ENCODE measurements at regions not wholly inside any gene's neighbourhood (a gene's known extent, or its start where the extent isn't known, plus 50 kb on each side); places are given as distances from the start of the nearest gene placed in this dataset.

DNA sequence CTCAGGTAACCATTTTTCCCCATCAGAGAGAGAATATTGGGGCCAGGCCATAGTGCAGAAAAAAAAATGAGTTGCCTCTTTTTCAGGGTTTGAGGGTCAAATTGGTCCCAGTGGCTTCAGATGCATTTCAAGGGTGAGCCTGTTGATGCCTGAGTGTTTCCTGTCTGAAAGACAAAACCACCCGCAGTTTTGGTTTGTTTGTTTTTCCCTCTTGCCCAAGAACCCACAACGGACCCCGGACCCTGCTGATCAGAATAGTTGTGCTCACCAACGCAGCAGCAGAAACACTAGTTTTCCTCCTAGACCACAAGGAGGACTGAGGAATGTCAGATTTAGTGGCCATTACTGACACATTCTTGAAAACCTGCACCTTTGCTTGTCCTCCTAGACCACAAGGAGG is 1433.1 kb downstream of the PLA2G4A start:
- Histone ChIP-seq H3K4me2 (ENCODE audit: low read length) (no peak overlapping the region), H3K56ac (ENCODE audit: low read length) (no peak overlapping the region), H2AK5ac (ENCODE audit: low read length) (no peak overlapping the region), H4K5ac (ENCODE audit: low read length) (no peak overlapping the region), H3K27ac (ENCODE audit: low read depth, low read length) (no peak overlapping the region), H2BK5ac (ENCODE audit: low read length) (no peak overlapping the region), H2BK15ac (replicated peaks; ENCODE audit: low read depth) (no peak overlapping the region), H3K18ac (ENCODE audit: low read length) (no peak overlapping the region), H3K4me1 (ENCODE audit: control insufficient read depth, low read depth, low read length) (no peaks in the 10 kb centered on the region), H3K23ac (ENCODE audit: low read length) (no peak overlapping the region), H2BK120ac (ENCODE audit: low read depth, low read length) (no peak overlapping the region), H4K8ac (ENCODE audit: low read depth, low read length) (no peak overlapping the region), H3K79me2 (ENCODE audit: control insufficient read depth, insufficient read depth, low read length) (no peaks in the 10 kb centered on the region), H3K79me1 (ENCODE audit: low read length) (no peaks in the 10 kb centered on the region), H3K36me3 (ENCODE audit: control insufficient read depth, insufficient read depth, low read length) (no peaks in the 10 kb centered on the region), H3K27me3 (ENCODE audit: insufficient read depth, low read length, poor library complexity) (no peaks in the 10 kb centered on the region), H3K4ac (ENCODE audit: low read depth, low read length) (no peak overlapping the region), H3K9ac (ENCODE audit: low read length) (no peak overlapping the region), H3K4me3 (ENCODE audit: low read length) (no peak overlapping the region)
- DNase-seq, result no peak
- WGBS (ENCODE audit: extremely low coverage, insufficient coverage, low lambda C conversion rate), result no CpG with 5 or more reads among the region's 4 CpGs

DNA sequence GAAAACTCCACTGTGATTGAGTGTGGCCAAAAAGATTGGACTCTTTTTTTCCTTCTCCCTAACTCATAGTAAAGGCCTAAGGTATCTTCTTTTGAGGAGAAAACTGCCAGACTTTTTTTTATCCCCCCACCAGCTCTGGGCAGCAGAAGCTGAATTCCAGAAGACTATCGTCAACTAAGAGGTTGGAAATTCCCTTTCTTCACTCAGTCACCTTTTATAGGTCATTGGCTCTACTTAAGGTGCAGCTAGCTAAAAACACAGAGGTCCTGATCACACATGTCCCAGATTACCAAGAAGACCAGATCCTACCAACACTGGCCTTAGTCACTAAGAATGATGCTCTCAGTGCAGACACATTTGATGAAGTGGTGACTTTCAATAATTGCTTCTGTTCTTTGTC is 1441.2 kb downstream of the PLA2G4A start:
- no peak overlapping the region for H3K23ac ChIP-seq (ENCODE audit: low read length)
- no peak overlapping the region for H3K4ac ChIP-seq (ENCODE audit: low read depth, low read length)
- H3K9ac ChIP-seq (ENCODE audit: low read length), result no peak overlapping the region
- no peaks in the 10 kb centered on the region for H3K79me1 ChIP-seq (ENCODE audit: low read length)
- DNase-seq, result no peak
- H3K36me3 ChIP-seq (ENCODE audit: control insufficient read depth, insufficient read depth, low read length), result no peaks in the 10 kb centered on the region
- H3K4me2 ChIP-seq (ENCODE audit: low read length), result no peak overlapping the region
- H3K79me2 ChIP-seq (ENCODE audit: control insufficient read depth, insufficient read depth, low read length), result no peaks in the 10 kb centered on the region
- H2AK5ac ChIP-seq (ENCODE audit: low read length), result no peak overlapping the region
- H4K5ac ChIP-seq (ENCODE audit: low read length), result no peak overlapping the region
- H2BK15ac ChIP-seq (replicated peaks; ENCODE audit: low read depth), result no peak overlapping the region
- H3K27ac ChIP-seq (ENCODE audit: low read depth, low read length), result no peak overlapping the region
- H3K27me3 ChIP-seq (ENCODE audit: insufficient read depth, low read length, poor library complexity), result no peaks in the 10 kb centered on the region
- no peak overlapping the region for H4K8ac ChIP-seq (ENCODE audit: low read depth, low read length)
- H3K18ac ChIP-seq (ENCODE audit: low read length), result no peak overlapping the region
- no peak overlapping the region for H3K4me3 ChIP-seq (ENCODE audit: low read length)
- H3K4me1 ChIP-seq (ENCODE audit: control insufficient read depth, low read depth, low read length), result no peaks in the 10 kb centered on the region
- no peak overlapping the region for H2BK120ac ChIP-seq (ENCODE audit: low read depth, low read length)
- WGBS (ENCODE audit: extremely low coverage, insufficient coverage, low lambda C conversion rate), result no CpG with 5 or more reads among the region's 1 CpG
- no peak overlapping the region for H3K56ac ChIP-seq (ENCODE audit: low read length)
- no peak overlapping the region for H2BK5ac ChIP-seq (ENCODE audit: low read length)

DNA sequence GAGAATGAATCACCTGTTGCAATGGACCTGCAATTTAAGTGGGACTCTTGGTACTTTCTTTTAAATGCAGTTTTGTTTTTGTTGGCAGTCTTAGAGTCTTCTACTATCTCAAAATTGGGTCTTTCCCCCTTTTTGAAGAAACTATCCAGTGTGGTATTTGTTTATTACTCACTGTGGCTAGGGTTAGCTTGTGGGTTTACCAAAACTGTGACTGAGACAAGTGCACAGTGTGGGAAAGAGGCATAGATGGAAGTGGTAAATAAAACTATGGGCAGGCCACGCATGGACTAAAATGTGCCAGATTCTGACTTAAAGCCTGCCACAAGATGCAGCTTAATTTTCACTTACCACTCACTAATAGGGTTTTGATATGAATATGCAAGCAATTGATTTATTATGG is 1441.7 kb downstream of the PLA2G4A start:
- Histone ChIP-seq H3K4ac (ENCODE audit: low read depth, low read length) (no peak overlapping the region), H2AK5ac (ENCODE audit: low read length) (no peak overlapping the region), H3K36me3 (ENCODE audit: control insufficient read depth, insufficient read depth, low read length) (no peaks in the 10 kb centered on the region), H3K4me3 (ENCODE audit: low read length) (no peak overlapping the region), H4K8ac (ENCODE audit: low read depth, low read length) (no peak overlapping the region), H3K9ac (ENCODE audit: low read length) (no peak overlapping the region), H3K27me3 (ENCODE audit: insufficient read depth, low read length, poor library complexity) (no peaks in the 10 kb centered on the region), H2BK5ac (ENCODE audit: low read length) (no peak overlapping the region), H2BK15ac (replicated peaks; ENCODE audit: low read depth) (no peak overlapping the region), H4K5ac (ENCODE audit: low read length) (no peak overlapping the region), H2BK120ac (ENCODE audit: low read depth, low read length) (no peak overlapping the region), H3K18ac (ENCODE audit: low read length) (no peak overlapping the region), H3K79me1 (ENCODE audit: low read length) (no peaks in the 10 kb centered on the region), H3K4me1 (ENCODE audit: control insufficient read depth, low read depth, low read length) (no peaks in the 10 kb centered on the region), H3K79me2 (ENCODE audit: control insufficient read depth, insufficient read depth, low read length) (no peaks in the 10 kb centered on the region), H3K23ac (ENCODE audit: low read length) (no peak overlapping the region), H3K56ac (ENCODE audit: low read length) (no peak overlapping the region), H3K4me2 (ENCODE audit: low read length) (no peak overlapping the region), H3K27ac (ENCODE audit: low read depth, low read length) (no peak overlapping the region)
- DNase-seq, result no peak
- no CpG with 5 or more reads among the region's 1 CpG for WGBS (ENCODE audit: extremely low coverage, insufficient coverage, low lambda C conversion rate)

- H4K5ac ChIP-seq (ENCODE audit: low read length), result no peak overlapping the region
- no peak overlapping the region for H3K18ac ChIP-seq (ENCODE audit: low read length)
- H3K27ac ChIP-seq (ENCODE audit: low read depth, low read length), result no peak overlapping the region
- H3K79me2 ChIP-seq (ENCODE audit: control insufficient read depth, insufficient read depth, low read length), result no peaks in the 10 kb centered on the region
- no peak overlapping the region for H3K4ac ChIP-seq (ENCODE audit: low read depth, low read length)
- no peak overlapping the region for H3K4me2 ChIP-seq (ENCODE audit: low read length)
- no peak overlapping the region for H3K23ac ChIP-seq (ENCODE audit: low read length)
- H3K4me3 ChIP-seq (ENCODE audit: low read length), result no peak overlapping the region
- H3K4me1 ChIP-seq (ENCODE audit: control insufficient read depth, low read depth, low read length), result no peaks in the 10 kb centered on the region
- H3K36me3 ChIP-seq (ENCODE audit: control insufficient read depth, insufficient read depth, low read length), result no peaks in the 10 kb centered on the region
- WGBS (ENCODE audit: extremely low coverage, insufficient coverage, low lambda C conversion rate), result no CpG with 5 or more reads among the region's 1 CpG
- no peak overlapping the region for H2AK5ac ChIP-seq (ENCODE audit: low read length)
- H3K27me3 ChIP-seq (ENCODE audit: insufficient read depth, low read length, poor library complexity), result no peaks in the 10 kb centered on the region
- no peak overlapping the region for H3K9ac ChIP-seq (ENCODE audit: low read length)
- H2BK5ac ChIP-seq (ENCODE audit: low read length), result no peak overlapping the region
- DNase-seq, result no peak
- no peak overlapping the region for H2BK15ac ChIP-seq (replicated peaks; ENCODE audit: low read depth)
- H2BK120ac ChIP-seq (ENCODE audit: low read depth, low read length), result no peak overlapping the region
- H3K56ac ChIP-seq (ENCODE audit: low read length), result no peak overlapping the region
- H4K8ac ChIP-seq (ENCODE audit: low read depth, low read length), result no peak overlapping the region
- H3K79me1 ChIP-seq (ENCODE audit: low read length), result no peaks in the 10 kb centered on the region
Measured at GRCh38 chr1:188277771-188278170, 1449.0 kb downstream of the PLA2G4A start.

DNA sequence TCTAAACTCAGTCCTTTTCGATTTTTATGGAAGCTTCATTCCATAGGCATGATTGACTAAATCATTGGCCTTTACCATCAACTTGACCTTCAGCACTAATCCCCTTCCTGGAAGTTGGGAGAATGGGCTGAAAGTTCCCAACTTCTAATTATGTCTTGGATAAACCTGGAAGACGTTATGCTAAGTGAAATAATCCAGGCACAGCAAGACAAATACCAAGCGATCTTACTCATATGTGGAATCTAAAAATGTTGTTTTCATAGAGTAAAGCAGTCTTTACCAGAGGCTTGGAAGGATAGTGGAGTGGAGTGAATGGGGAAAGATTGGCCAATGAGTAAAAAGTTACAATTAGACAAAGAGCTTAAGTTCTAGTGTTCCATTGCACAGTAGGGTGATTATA is 1453.2 kb downstream of the PLA2G4A start:
- Histone ChIP-seq H2AK5ac (ENCODE audit: low read length) (no peak overlapping the region), H3K79me2 (ENCODE audit: control insufficient read depth, insufficient read depth, low read length) (no peaks in the 10 kb centered on the region), H3K56ac (ENCODE audit: low read length) (no peak overlapping the region), H3K4me2 (ENCODE audit: low read length) (no peak overlapping the region), H3K4me3 (ENCODE audit: low read length) (no peak overlapping the region), H3K4ac (ENCODE audit: low read depth, low read length) (no peak overlapping the region), H3K36me3 (ENCODE audit: control insufficient read depth, insufficient read depth, low read length) (no peaks in the 10 kb centered on the region), H4K8ac (ENCODE audit: low read depth, low read length) (no peak overlapping the region), H3K18ac (ENCODE audit: low read length) (no peak overlapping the region), H2BK15ac (replicated peaks; ENCODE audit: low read depth) (no peak overlapping the region), H3K27ac (ENCODE audit: low read depth, low read length) (no peak overlapping the region), H4K5ac (ENCODE audit: low read length) (no peak overlapping the region), H3K27me3 (ENCODE audit: insufficient read depth, low read length, poor library complexity) (no peaks in the 10 kb centered on the region), H3K79me1 (ENCODE audit: low read length) (no peaks in the 10 kb centered on the region), H2BK120ac (ENCODE audit: low read depth, low read length) (no peak overlapping the region), H3K23ac (ENCODE audit: low read length) (no peak overlapping the region), H3K4me1 (ENCODE audit: control insufficient read depth, low read depth, low read length) (no peaks in the 10 kb centered on the region), H3K9ac (ENCODE audit: low read length) (no peak overlapping the region), H2BK5ac (ENCODE audit: low read length) (no peak overlapping the region)
- no peak for DNase-seq
- no CpG with 5 or more reads among the region's 3 CpGs for WGBS (ENCODE audit: extremely low coverage, insufficient coverage, low lambda C conversion rate)

GRCh38 chr1:188295157-188295556 is 1466.4 kb downstream of the PLA2G4A start:
- Histone ChIP-seq H3K27ac (ENCODE audit: low read depth, low read length) (no peak overlapping the region), H3K9ac (ENCODE audit: low read length) (no peak overlapping the region), H3K4me2 (ENCODE audit: low read length) (no peak overlapping the region), H3K23ac (ENCODE audit: low read length) (no peak overlapping the region), H2BK15ac (replicated peaks; ENCODE audit: low read depth) (no peak overlapping the region), H3K4ac (ENCODE audit: low read depth, low read length) (no peak overlapping the region), H3K18ac (ENCODE audit: low read length) (no peak overlapping the region), H4K5ac (ENCODE audit: low read length) (no peak overlapping the region), H2AK5ac (ENCODE audit: low read length) (no peak overlapping the region), H3K79me1 (ENCODE audit: low read length) (no peaks in the 10 kb centered on the region), H3K79me2 (ENCODE audit: control insufficient read depth, insufficient read depth, low read length) (no peaks in the 10 kb centered on the region), H2BK5ac (ENCODE audit: low read length) (no peak overlapping the region), H4K8ac (ENCODE audit: low read depth, low read length) (no peak overlapping the region), H2BK120ac (ENCODE audit: low read depth, low read length) (no peak overlapping the region), H3K36me3 (ENCODE audit: control insufficient read depth, insufficient read depth, low read length) (no peaks in the 10 kb centered on the region), H3K27me3 (ENCODE audit: insufficient read depth, low read length, poor library complexity) (no peaks in the 10 kb centered on the region), H3K56ac (ENCODE audit: low read length) (no peak overlapping the region), H3K4me3 (ENCODE audit: low read length) (no peak overlapping the region), H3K4me1 (ENCODE audit: control insufficient read depth, low read depth, low read length) (no peaks in the 10 kb centered on the region)
- no CpG with 5 or more reads among the region's 1 CpG for WGBS (ENCODE audit: extremely low coverage, insufficient coverage, low lambda C conversion rate)
- DNase-seq, result peak; percentile 8
